ENCODE measurements at regions not wholly inside any gene's neighbourhood (a gene's known extent, or its start where the extent isn't known, plus 50 kb on each side); places are given as distances from the start of the nearest gene placed in this dataset.

DNA sequence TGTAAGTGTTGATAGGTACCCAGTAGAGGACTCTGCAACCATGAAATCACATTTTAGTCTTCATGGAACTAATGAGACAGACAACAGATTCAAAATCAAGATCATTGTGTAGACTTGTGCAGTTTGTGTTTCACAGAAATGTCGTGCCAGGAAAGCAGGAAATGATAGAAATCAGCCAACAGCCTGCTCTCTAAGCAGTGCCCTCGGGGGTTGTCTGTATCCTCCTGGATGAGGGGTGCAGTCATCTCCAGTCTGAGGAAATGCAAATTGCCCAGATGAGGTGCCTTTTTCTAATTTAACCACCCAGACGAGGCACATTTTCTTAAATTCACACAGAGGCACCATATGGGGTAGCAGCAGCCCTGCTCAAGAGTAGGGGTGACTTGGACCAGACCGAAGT is 663.1 kb downstream of the XIRP2 start:
- TF ChIP-seq, protein P1, sequence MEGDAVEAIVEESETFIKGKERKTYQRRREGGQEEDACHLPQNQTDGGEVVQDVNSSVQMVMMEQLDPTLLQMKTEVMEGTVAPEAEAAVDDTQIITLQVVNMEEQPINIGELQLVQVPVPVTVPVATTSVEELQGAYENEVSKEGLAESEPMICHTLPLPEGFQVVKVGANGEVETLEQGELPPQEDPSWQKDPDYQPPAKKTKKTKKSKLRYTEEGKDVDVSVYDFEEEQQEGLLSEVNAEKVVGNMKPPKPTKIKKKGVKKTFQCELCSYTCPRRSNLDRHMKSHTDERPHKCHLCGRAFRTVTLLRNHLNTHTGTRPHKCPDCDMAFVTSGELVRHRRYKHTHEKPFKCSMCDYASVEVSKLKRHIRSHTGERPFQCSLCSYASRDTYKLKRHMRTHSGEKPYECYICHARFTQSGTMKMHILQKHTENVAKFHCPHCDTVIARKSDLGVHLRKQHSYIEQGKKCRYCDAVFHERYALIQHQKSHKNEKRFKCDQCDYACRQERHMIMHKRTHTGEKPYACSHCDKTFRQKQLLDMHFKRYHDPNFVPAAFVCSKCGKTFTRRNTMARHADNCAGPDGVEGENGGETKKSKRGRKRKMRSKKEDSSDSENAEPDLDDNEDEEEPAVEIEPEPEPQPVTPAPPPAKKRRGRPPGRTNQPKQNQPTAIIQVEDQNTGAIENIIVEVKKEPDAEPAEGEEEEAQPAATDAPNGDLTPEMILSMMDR (conservative IDR thresholded peaks at IDR 0.05; ENCODE audit: low read length) = no peak
- no peak for TF ChIP-seq EZH2phosphoT487 (IDR thresholded peaks at IDR 0.05; ENCODE audit: borderline replicate concordance, low read depth, low read length)
